ENCODE measurements at regions not wholly inside any gene's neighbourhood (a gene's known extent, or its start where the extent isn't known, plus 50 kb on each side); places are given as distances from the start of the nearest gene placed in this dataset.

- TF ChIP-seq, protein P1, sequence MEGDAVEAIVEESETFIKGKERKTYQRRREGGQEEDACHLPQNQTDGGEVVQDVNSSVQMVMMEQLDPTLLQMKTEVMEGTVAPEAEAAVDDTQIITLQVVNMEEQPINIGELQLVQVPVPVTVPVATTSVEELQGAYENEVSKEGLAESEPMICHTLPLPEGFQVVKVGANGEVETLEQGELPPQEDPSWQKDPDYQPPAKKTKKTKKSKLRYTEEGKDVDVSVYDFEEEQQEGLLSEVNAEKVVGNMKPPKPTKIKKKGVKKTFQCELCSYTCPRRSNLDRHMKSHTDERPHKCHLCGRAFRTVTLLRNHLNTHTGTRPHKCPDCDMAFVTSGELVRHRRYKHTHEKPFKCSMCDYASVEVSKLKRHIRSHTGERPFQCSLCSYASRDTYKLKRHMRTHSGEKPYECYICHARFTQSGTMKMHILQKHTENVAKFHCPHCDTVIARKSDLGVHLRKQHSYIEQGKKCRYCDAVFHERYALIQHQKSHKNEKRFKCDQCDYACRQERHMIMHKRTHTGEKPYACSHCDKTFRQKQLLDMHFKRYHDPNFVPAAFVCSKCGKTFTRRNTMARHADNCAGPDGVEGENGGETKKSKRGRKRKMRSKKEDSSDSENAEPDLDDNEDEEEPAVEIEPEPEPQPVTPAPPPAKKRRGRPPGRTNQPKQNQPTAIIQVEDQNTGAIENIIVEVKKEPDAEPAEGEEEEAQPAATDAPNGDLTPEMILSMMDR (conservative IDR thresholded peaks at IDR 0.05; ENCODE audit: low read length): no peak
- no peak for TF ChIP-seq EZH2phosphoT487 (IDR thresholded peaks at IDR 0.05; ENCODE audit: borderline replicate concordance)
These were observed 1300.7 kb downstream of the PCDH9 start for GRCh38 chr13:65929436-65929835.

All from Loucy (cell line).